ENCODE measurements at regions not wholly inside any gene's neighbourhood (a gene's known extent, or its start where the extent isn't known, plus 50 kb on each side); places are given as distances from the start of the nearest gene placed in this dataset.

DNA sequence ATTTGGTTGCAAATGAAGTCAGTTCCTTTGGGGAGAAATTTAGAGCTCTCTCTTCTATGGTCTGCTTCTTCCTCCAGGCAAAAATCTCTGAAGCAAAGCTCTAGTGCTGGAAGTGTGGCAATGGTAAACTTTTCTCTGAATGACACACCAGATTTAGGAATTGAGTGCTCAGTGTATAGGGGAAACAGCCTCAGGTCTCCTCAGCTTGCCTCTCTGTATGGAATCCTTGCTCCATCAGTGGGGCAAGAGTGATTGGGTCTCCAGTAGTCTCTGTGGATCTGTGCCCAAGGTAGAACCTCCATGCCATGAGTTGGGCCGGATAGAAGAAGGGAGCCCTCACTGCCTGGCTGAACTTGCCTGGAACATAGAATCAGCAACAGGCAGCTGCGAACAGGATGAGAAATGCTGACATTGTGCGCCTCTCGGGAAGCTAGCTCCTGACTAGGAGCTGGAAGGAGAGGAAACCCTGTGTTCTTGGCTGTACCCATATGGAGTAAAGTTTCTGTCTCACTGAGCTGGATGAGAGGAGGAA is 156.1 kb downstream of the WNT7A start:
- TF ChIP-seq, protein P1, sequence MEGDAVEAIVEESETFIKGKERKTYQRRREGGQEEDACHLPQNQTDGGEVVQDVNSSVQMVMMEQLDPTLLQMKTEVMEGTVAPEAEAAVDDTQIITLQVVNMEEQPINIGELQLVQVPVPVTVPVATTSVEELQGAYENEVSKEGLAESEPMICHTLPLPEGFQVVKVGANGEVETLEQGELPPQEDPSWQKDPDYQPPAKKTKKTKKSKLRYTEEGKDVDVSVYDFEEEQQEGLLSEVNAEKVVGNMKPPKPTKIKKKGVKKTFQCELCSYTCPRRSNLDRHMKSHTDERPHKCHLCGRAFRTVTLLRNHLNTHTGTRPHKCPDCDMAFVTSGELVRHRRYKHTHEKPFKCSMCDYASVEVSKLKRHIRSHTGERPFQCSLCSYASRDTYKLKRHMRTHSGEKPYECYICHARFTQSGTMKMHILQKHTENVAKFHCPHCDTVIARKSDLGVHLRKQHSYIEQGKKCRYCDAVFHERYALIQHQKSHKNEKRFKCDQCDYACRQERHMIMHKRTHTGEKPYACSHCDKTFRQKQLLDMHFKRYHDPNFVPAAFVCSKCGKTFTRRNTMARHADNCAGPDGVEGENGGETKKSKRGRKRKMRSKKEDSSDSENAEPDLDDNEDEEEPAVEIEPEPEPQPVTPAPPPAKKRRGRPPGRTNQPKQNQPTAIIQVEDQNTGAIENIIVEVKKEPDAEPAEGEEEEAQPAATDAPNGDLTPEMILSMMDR (IDR thresholded peaks at IDR 0.05) = no peak
- no peak for TF ChIP-seq EP300 (IDR thresholded peaks at IDR 0.05)
- TF ChIP-seq POLR2A (IDR thresholded peaks at IDR 0.05) = no peak
- no peak for TF ChIP-seq POLR2AphosphoS5 (IDR thresholded peaks at IDR 0.05)
